ENCODE measurements at regions not wholly inside any gene's neighbourhood (a gene's known extent, or its start where the extent isn't known, plus 50 kb on each side); places are given as distances from the start of the nearest gene placed in this dataset.

DNA sequence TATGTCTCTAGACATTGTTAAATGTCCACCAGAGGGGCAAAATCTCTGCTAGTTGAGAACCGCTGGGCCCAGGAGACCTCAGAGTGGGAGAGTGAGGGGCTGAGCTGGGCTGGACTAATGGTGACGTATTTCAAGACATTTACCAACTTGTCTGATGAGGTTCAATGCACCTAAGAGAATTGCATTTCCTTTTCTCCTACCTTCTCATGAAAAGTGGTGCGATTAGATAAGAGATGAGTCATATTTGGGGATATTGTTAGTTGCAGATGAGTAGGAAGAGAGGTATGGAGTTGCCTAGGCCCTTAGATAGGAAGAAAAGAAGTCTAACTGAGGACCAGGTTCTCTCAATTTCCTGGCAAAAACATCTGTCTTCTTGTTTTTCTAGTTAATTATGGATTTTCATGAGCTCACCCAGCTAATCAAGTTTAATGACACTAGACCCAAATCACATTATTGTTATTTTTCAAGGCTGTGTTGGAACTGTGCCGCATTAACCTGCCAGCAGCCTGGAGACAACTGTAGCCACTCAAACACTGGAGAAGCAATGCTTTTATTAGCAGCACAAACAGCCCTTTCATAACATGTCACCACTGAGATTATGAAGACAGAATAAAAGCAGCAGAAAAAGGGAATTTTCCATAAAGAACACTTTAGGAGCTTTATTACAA lies 144.2 kb downstream of the PDCD6IP start:
- no peak for TF ChIP-seq CTCF (IDR thresholded peaks at IDR 0.05)
- TF ChIP-seq EZH2 (IDR thresholded peaks at IDR 0.05; ENCODE audit: borderline replicate concordance, insufficient read depth, low read depth, low read length, poor library complexity, severe bottlenecking), result no peak
